ENCODE measurements at regions not wholly inside any gene's neighbourhood (a gene's known extent, or its start where the extent isn't known, plus 50 kb on each side); places are given as distances from the start of the nearest gene placed in this dataset.

DNA sequence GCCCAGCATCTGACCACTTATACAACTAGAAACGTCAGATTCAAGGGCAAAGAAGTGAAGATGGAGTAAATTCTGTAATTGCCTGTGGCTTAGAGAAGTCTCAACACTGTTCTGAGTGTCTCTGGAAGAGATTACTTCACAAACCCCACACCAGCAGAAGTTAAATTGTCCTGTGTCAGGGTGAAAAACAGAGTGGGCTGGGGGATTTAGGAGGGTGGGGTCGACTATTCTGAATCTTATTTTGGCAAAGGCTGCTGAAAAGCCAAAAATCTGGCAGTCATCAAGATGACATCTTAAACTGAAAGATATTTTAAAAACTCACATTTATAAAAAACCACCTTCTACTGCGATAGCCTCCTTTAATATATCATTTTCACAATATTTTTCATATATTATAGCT is 180.8 kb downstream of the KLHL28 start:
- no peaks in the 10 kb centered on the region for H3K9me3 ChIP-seq (ENCODE audit: low read depth, low read length)
- no peak overlapping the region for H3K4me3 ChIP-seq (ENCODE audit: insufficient read depth, low read length)
- H3K36me3 ChIP-seq (ENCODE audit: insufficient read depth, low read length), result no peaks in the 10 kb centered on the region
- H4K20me1 ChIP-seq (ENCODE audit: insufficient read depth, low read length), result no peaks in the 10 kb centered on the region
- TF ChIP-seq, protein P1, sequence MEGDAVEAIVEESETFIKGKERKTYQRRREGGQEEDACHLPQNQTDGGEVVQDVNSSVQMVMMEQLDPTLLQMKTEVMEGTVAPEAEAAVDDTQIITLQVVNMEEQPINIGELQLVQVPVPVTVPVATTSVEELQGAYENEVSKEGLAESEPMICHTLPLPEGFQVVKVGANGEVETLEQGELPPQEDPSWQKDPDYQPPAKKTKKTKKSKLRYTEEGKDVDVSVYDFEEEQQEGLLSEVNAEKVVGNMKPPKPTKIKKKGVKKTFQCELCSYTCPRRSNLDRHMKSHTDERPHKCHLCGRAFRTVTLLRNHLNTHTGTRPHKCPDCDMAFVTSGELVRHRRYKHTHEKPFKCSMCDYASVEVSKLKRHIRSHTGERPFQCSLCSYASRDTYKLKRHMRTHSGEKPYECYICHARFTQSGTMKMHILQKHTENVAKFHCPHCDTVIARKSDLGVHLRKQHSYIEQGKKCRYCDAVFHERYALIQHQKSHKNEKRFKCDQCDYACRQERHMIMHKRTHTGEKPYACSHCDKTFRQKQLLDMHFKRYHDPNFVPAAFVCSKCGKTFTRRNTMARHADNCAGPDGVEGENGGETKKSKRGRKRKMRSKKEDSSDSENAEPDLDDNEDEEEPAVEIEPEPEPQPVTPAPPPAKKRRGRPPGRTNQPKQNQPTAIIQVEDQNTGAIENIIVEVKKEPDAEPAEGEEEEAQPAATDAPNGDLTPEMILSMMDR (IDR thresholded peaks at IDR 0.05; ENCODE audit: extremely low read depth, low read depth, low read length), result no peak
- no peaks in the 10 kb centered on the region for H3K79me2 ChIP-seq (ENCODE audit: insufficient read depth, low read length)
- no peak overlapping the region for H3K4me2 ChIP-seq (ENCODE audit: insufficient read depth, low read length)
- no peak overlapping the region for H2AFZ ChIP-seq (ENCODE audit: low read length)
- no peak overlapping the region for H3K27ac ChIP-seq (ENCODE audit: low read depth, low read length)
- no peaks in the 10 kb centered on the region for H3K27me3 ChIP-seq (ENCODE audit: insufficient read depth, low read length)
- DNase-seq (ENCODE audit: insufficient read length, low spot score, missing footprints), result no peak
- H3K4me1 ChIP-seq (ENCODE audit: insufficient read depth, low read length), result no peaks in the 10 kb centered on the region

DNA sequence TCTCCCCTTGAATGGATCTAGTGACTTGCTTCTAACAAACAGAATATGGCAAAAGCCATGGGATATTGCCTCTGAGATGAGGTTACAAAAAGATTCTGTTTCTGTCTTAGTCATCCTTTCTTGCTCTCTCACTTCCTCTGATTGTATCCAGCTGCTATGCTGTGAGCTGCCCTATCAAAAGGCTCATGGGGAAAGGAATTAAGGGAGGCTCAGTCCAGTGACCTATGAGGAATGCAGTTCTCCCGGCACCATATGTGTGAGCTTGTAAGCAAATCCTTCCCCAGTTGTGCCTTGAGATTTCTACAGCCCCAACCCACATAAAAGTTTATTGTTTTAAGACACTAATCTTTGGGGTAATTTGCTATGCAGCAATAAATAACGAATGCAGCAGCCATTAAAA is 183.1 kb downstream of the KLHL28 start:
- no peaks in the 10 kb centered on the region for H4K20me1 ChIP-seq (ENCODE audit: insufficient read depth, low read length)
- no peaks in the 10 kb centered on the region for H3K9me3 ChIP-seq (ENCODE audit: low read depth, low read length)
- no peak overlapping the region for H3K27ac ChIP-seq (ENCODE audit: low read depth, low read length)
- H2AFZ ChIP-seq (ENCODE audit: low read length), result no peak overlapping the region
- H3K36me3 ChIP-seq (ENCODE audit: insufficient read depth, low read length), result no peaks in the 10 kb centered on the region
- TF ChIP-seq, protein P1 (IDR thresholded peaks at IDR 0.05; ENCODE audit: extremely low read depth, low read depth, low read length), result no peak
- no peaks in the 10 kb centered on the region for H3K4me1 ChIP-seq (ENCODE audit: insufficient read depth, low read length)
- H3K27me3 ChIP-seq (ENCODE audit: insufficient read depth, low read length), result no peaks in the 10 kb centered on the region
- H3K4me2 ChIP-seq (ENCODE audit: insufficient read depth, low read length), result no peak overlapping the region
- DNase-seq (ENCODE audit: insufficient read length, low spot score, missing footprints), result no peak
- H3K79me2 ChIP-seq (ENCODE audit: insufficient read depth, low read length), result no peaks in the 10 kb centered on the region
- no peak overlapping the region for H3K4me3 ChIP-seq (ENCODE audit: insufficient read depth, low read length)

DNA sequence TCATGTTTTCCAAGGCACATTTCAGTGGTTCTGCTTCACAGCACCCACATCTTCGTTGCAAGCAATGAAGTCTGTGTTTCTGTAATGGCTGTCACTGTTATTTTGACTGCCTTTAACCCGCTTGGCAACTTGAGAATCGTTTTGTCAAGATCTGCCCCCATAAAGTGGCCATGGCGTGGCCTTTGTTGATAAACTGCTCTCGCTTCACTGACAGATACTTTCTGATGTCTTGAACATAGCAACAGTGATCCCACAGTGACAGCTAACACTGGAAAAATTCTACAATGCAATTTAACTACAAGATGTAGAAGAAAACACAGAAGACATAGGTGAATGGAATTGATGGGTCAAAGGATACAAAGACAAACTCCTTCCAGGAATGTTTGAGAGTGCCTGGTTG is 184.2 kb downstream of the KLHL28 start:
- no peak overlapping the region for H3K27ac ChIP-seq (ENCODE audit: low read depth, low read length)
- TF ChIP-seq, protein P1 (IDR thresholded peaks at IDR 0.05; ENCODE audit: extremely low read depth, low read depth, low read length), result no peak
- H3K9me3 ChIP-seq (ENCODE audit: low read depth, low read length), result no peaks in the 10 kb centered on the region
- H2AFZ ChIP-seq (ENCODE audit: low read length), result no peak overlapping the region
- no peaks in the 10 kb centered on the region for H3K79me2 ChIP-seq (ENCODE audit: insufficient read depth, low read length)
- H3K4me1 ChIP-seq (ENCODE audit: insufficient read depth, low read length), result no peaks in the 10 kb centered on the region
- no peaks in the 10 kb centered on the region for H4K20me1 ChIP-seq (ENCODE audit: insufficient read depth, low read length)
- no peaks in the 10 kb centered on the region for H3K27me3 ChIP-seq (ENCODE audit: insufficient read depth, low read length)
- no peak overlapping the region for H3K4me2 ChIP-seq (ENCODE audit: insufficient read depth, low read length)
- H3K4me3 ChIP-seq (ENCODE audit: insufficient read depth, low read length), result no peak overlapping the region
- DNase-seq (ENCODE audit: insufficient read length, low spot score, missing footprints), result no peak
- no peaks in the 10 kb centered on the region for H3K36me3 ChIP-seq (ENCODE audit: insufficient read depth, low read length)

DNA sequence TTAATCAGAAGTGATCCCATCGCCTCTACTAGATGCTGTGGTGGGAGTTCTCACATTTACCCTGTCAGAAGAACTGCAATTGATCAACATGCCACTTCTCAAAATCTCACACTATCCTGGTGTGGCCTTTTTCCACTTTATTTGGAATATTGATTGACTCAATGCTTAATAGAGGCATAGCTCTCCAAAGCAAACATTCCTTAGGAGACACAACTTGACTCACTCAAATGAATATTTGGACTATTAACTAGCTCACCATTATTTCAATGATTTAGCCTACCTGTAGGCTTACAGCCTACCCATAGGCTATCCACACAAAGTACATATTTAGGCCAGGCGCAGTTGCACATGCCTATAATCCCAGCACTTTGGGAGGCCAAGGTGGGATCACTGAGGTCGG is 186.5 kb downstream of the KLHL28 start:
- H3K79me2 ChIP-seq (ENCODE audit: insufficient read depth, low read length), result no peaks in the 10 kb centered on the region
- no peak overlapping the region for H3K4me2 ChIP-seq (ENCODE audit: insufficient read depth, low read length)
- H3K9me3 ChIP-seq (ENCODE audit: low read depth, low read length), result no peaks in the 10 kb centered on the region
- no peaks in the 10 kb centered on the region for H3K27me3 ChIP-seq (ENCODE audit: insufficient read depth, low read length)
- DNase-seq (ENCODE audit: insufficient read length, low spot score, missing footprints), result no peak
- H3K36me3 ChIP-seq (ENCODE audit: insufficient read depth, low read length), result no peaks in the 10 kb centered on the region
- no peak overlapping the region for H2AFZ ChIP-seq (ENCODE audit: low read length)
- H3K4me1 ChIP-seq (ENCODE audit: insufficient read depth, low read length), result no peaks in the 10 kb centered on the region
- H3K27ac ChIP-seq (ENCODE audit: low read depth, low read length), result no peak overlapping the region
- H3K4me3 ChIP-seq (ENCODE audit: insufficient read depth, low read length), result no peak overlapping the region
- H4K20me1 ChIP-seq (ENCODE audit: insufficient read depth, low read length), result no peaks in the 10 kb centered on the region
- TF ChIP-seq, protein P1 (IDR thresholded peaks at IDR 0.05; ENCODE audit: extremely low read depth, low read depth, low read length), result no peak

Measured in osteoblast (primary cell).